Activated CD4-positive, alpha-beta T cell treated with anti-CD3 and anti-CD28 coated beads, Interleukin-2, amount 50 U/mL, for 1 hour (primary cell): ENCODE measurements at regions not wholly inside any gene's neighbourhood (a gene's known extent, or its start where the extent isn't known, plus 50 kb on each side); places are given as distances from the start of the nearest gene placed in this dataset.
"Not testable (repeated sequence)": the region's sequence is repeated elsewhere in the genome, so short reads cannot be mapped to it uniquely, and the experiment has no call there.

ENCODE experiments used
- DNase-seq: peaks from one replicate; pipeline ENCODE4 v3.0.0-alpha.2; 2020

GRCh38 chr2:43009448-43009847, 217.0 kb downstream of the ZFP36L2 start:
- DNase-seq: no peak

GRCh38 chr2:43008388-43008787, 216.0 kb upstream of the HAAO start:
- DNase-seq: no peak

GRCh38 chr2:43007901-43008300, 215.5 kb upstream of the HAAO start:
- no peak for DNase-seq

GRCh38 chr2:43006834-43007543, 214.6 kb upstream of the HAAO start:
- DNase-seq: no peak

GRCh38 chr2:43005975-43006833, 213.8 kb upstream of the HAAO start:
- DNase-seq: no peak

- DNase-seq: no peak
Observed at GRCh38 chr2:43005245-43005974, 213.0 kb upstream of the HAAO start.

- no peak for DNase-seq
Observed at GRCh38 chr2:43004879-43005244, 212.5 kb upstream of the HAAO start.

GRCh38 chr2:43004126-43004865, 211.9 kb upstream of the HAAO start:
- DNase-seq: not testable (repeated sequence)

- DNase-seq: no peak
Observed at GRCh38 chr2:43003702-43004101, 211.3 kb upstream of the HAAO start.

- DNase-seq: no peak
Observed at GRCh38 chr2:43001787-43002468, 209.5 kb upstream of the HAAO start.

- no peak for DNase-seq
Observed at GRCh38 chr2:43001055-43001378, 208.6 kb upstream of the HAAO start.

- DNase-seq: no peak
Observed at GRCh38 chr2:43000242-43001054, 208.1 kb upstream of the HAAO start.

- DNase-seq: no peak
Observed at GRCh38 chr2:42999856-43000241, 207.5 kb upstream of the HAAO start.

- DNase-seq: no peak
Observed at GRCh38 chr2:42999391-42999841, 207.0 kb upstream of the HAAO start.

GRCh38 chr2:42998721-42999120, 206.3 kb upstream of the HAAO start:
- DNase-seq: no peak

GRCh38 chr2:42996528-42996927, 204.1 kb upstream of the HAAO start:
- no peak for DNase-seq

GRCh38 chr2:42995752-42996422, 203.5 kb upstream of the HAAO start:
- no peak for DNase-seq

GRCh38 chr2:42989283-42990081, 197.1 kb upstream of the HAAO start:
- not testable (repeated sequence) for DNase-seq

- DNase-seq: not testable (repeated sequence)
Observed at GRCh38 chr2:42988055-42988454, 195.7 kb upstream of the HAAO start.
